ENCODE measurements at regions not wholly inside any gene's neighbourhood (a gene's known extent, or its start where the extent isn't known, plus 50 kb on each side); places are given as distances from the start of the nearest gene placed in this dataset.

DNA sequence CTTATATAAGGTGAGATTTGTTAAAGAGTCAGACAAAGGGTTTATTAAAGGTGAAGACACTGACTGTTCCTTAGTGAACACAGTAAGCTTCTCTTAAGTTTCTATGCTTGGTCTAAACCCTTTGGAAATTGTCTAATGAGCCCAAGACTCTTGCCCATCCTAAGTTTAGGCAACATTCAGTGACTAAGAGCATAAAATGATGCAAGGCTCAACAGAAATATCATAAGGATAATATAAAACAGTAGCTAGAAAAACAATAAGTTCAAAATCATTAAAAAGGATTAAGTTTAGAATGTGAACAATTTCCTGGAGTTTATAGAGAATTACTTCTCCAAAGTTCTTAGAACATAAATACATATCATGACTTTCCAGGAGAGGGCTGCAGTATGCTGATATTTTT lies 108.9 kb upstream of the PDC start:
- no peaks in the 10 kb centered on the region for H3K36me3 ChIP-seq

DNA sequence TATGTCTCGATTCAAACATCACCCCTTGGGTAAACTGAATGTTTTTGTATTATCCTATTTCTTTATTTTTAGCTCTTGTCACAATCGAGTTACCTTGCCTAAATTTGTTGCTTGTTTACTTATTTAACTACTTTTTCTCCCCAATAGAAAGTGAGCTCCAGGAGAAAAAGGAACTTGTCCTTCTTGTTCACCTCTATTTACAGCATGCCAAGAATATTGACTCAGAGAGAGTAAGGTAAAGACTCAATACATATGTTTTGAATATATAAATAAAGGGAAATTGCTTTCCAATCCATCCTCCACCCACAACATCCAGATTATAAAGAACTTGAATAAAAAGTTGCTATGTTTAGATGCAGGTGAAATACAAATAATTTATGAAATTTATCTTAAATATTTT lies 107.3 kb upstream of the PDC start:
- Histone ChIP-seq H3K27ac (no peak overlapping the region), H3K4me3 (ENCODE audit: low read depth in 1 of 2, low read length in 1 of 2) (no peak overlapping the region), H3K27me3 (no peaks in the 10 kb centered on the region), H3K36me3 (no peaks in the 10 kb centered on the region), H3K9me3 (no peaks in the 10 kb centered on the region), H3K4me1 (ENCODE audit: control insufficient read depth in 1 of 2, insufficient read depth in 1 of 2, low read depth in 1 of 2, low read length in 1 of 2) (no peaks in the 10 kb centered on the region)
- TF ChIP-seq, protein P1, sequence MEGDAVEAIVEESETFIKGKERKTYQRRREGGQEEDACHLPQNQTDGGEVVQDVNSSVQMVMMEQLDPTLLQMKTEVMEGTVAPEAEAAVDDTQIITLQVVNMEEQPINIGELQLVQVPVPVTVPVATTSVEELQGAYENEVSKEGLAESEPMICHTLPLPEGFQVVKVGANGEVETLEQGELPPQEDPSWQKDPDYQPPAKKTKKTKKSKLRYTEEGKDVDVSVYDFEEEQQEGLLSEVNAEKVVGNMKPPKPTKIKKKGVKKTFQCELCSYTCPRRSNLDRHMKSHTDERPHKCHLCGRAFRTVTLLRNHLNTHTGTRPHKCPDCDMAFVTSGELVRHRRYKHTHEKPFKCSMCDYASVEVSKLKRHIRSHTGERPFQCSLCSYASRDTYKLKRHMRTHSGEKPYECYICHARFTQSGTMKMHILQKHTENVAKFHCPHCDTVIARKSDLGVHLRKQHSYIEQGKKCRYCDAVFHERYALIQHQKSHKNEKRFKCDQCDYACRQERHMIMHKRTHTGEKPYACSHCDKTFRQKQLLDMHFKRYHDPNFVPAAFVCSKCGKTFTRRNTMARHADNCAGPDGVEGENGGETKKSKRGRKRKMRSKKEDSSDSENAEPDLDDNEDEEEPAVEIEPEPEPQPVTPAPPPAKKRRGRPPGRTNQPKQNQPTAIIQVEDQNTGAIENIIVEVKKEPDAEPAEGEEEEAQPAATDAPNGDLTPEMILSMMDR (IDR thresholded peaks at IDR 0.05) = no peak

More for the DNA sequence above, 108.9 kb upstream of the PDC start:
- Histone ChIP-seq H3K4me1 (ENCODE audit: control insufficient read depth in 1 of 2, insufficient read depth in 1 of 2, low read depth in 1 of 2, low read length in 1 of 2) (peaks cover 1 to 2% of the 10 kb centered on the region in 2 experiments), H3K9me3 (no peaks in the 10 kb centered on the region), H3K4me3 (ENCODE audit: low read depth in 1 of 2, low read length in 1 of 2) (no peak overlapping the region), H3K27ac (no peak overlapping the region), H3K27me3 (no peaks in the 10 kb centered on the region)
- TF ChIP-seq, protein P1 (IDR thresholded peaks at IDR 0.05) = no peak

DNA sequence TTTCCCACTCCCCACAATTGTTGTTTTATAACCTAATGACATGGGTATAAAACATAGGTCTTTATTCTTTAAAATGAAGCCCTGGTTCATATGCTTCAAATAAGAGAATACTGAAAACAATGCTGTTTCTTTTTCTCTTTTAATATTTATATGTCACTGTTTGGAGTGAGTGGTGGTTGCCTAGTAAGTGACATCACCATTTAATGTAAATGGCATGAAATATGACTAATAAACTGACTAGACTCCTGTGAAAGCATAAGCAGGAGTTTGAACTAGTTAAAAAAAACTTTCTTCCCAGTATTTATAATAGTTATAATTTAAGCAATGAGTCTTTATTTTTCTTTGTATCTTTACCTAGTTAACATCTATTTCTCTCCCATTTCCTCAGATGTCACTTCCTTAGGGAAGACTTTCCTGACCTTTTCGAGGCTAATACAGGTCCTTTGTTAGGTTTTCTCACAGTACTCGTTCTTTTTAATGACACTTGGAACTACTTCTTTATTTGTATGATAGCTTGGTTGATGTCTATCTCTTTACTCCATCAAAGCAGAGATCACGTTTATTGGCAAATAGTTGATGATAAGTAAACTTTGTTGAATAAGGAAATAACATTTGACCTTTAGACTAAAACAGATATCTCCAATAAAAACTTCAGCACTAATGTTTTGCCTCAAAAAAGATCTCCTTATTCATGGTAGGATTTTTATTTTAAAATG lies 105.4 kb upstream of the PDC start:
- Histone ChIP-seq H3K27ac (no peak overlapping the region), H3K4me1 (ENCODE audit: control insufficient read depth in 1 of 2, insufficient read depth in 1 of 2, low read depth in 1 of 2, low read length in 1 of 2) (no peaks in the 10 kb centered on the region), H3K27me3 (no peaks in the 10 kb centered on the region), H3K36me3 (no peaks in the 10 kb centered on the region), H3K9me3 (no peaks in the 10 kb centered on the region), H3K4me3 (ENCODE audit: low read depth in 1 of 2, low read length in 1 of 2) (no peak overlapping the region)
- TF ChIP-seq, protein P1 (IDR thresholded peaks at IDR 0.05) = no peak

DNA sequence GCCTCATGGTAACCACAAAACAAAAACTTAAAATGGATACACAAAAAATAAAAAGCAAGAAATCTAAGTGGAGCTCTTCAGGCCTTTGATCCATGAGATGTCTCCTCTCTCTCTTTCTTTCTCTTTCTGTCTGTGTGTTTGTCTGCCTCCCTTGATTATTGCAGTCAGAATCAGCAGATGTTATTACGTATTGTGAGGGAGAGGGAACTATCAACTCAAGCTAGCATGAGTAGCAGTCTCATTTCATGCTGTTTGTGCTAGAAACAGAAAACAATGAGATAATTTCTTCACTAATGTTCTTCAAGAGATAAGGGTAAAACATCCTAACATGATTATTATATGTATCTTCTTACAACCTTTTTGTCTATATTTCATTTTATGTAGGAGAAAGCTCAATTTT lies 103.7 kb upstream of the PDC start:
- Histone ChIP-seq H3K27ac (no peak overlapping the region), H3K27me3 (no peaks in the 10 kb centered on the region), H3K36me3 (no peaks in the 10 kb centered on the region), H3K9me3 (no peaks in the 10 kb centered on the region), H3K4me3 (ENCODE audit: low read depth in 1 of 2, low read length in 1 of 2) (no peak overlapping the region), H3K4me1 (ENCODE audit: control insufficient read depth in 1 of 2, insufficient read depth in 1 of 2, low read depth in 1 of 2, low read length in 1 of 2) (no peaks in the 10 kb centered on the region)
- TF ChIP-seq, protein P1 (IDR thresholded peaks at IDR 0.05) = no peak

DNA sequence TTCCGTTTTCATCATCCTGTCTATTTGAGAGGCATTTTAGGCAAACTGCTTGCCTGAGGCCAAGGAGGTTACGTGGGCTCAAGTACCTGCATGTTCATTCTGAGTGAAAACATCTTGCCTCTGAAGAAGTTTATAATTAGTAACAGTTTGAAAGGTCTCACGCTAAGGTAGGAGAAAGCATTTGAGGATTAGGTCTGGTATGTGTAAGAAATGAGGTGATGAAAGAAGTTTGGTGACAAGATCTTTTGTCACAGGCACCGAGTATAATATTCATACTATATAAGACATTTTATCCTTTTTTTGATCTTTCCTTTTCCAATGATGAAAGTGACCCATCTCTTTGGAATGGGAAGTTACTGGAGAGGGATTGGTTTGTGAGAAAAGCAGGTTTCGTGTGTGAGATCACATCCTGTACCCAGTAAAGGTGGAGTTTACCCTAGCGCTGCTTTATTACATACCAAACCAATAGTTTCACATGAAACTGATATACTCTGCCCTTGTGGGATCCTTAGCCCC lies 98.7 kb upstream of the PDC start:
- no peaks in the 10 kb centered on the region for H3K27me3 ChIP-seq
- no peaks in the 10 kb centered on the region for H3K4me1 ChIP-seq (ENCODE audit: control insufficient read depth in 1 of 2, insufficient read depth in 1 of 2, low read depth in 1 of 2, low read length in 1 of 2)
- H3K9me3 ChIP-seq = no peaks in the 10 kb centered on the region
- TF ChIP-seq, protein P1 (IDR thresholded peaks at IDR 0.05) = no peak
- no peaks in the 10 kb centered on the region for H3K36me3 ChIP-seq
- no peak overlapping the region for H3K27ac ChIP-seq
- H3K4me3 ChIP-seq (ENCODE audit: low read depth in 1 of 2, low read length in 1 of 2) = no peak overlapping the region

Data from neutrophil (primary cell).